Nephron progenitor cell (in vitro differentiated cells): ENCODE measurements at regions not wholly inside any gene's neighbourhood (a gene's known extent, or its start where the extent isn't known, plus 50 kb on each side); places are given as distances from the start of the nearest gene placed in this dataset.

Experiments
- DNase-seq: peaks from one replicate; pipeline ENCODE4 v3.0.0; 2021
- H3K27ac Mint-ChIP-seq: 2 replicates; pipeline ENCODE4 v1.8.0; 2021; ENCODE audit warnings: mild to moderate bottlenecking, moderate library complexity, mixed read lengths
- H3K27me3 Mint-ChIP-seq: 2 replicates; pipeline ENCODE4 v1.8.0; 2021; ENCODE audit warnings: mild to moderate bottlenecking, low read depth, mixed read lengths; ENCODE audit not compliant: poor library complexity
- H3K36me3 Mint-ChIP-seq: 2 replicates; pipeline ENCODE4 v1.8.0; 2021; ENCODE audit warnings: low read depth, mixed read lengths
- H3K4me1 Mint-ChIP-seq: 2 replicates; pipeline ENCODE4 v1.8.0; 2021; ENCODE audit warnings: mixed read lengths
- H3K4me3 Mint-ChIP-seq: 2 replicates; pipeline ENCODE4 v1.8.0; 2021; ENCODE audit warnings: mild to moderate bottlenecking, moderate library complexity, mixed read lengths
- H3K9me3 Mint-ChIP-seq: 2 replicates; pipeline ENCODE4 v1.8.0; 2021; ENCODE audit warnings: mild to moderate bottlenecking, moderate library complexity, mixed read lengths
- TF ChIP-seq, protein P1 (sequence below): fragments of 200-600 bp; sonication (generic); IDR thresholded peaks from 2 replicates; pipeline ENCODE4 v1.5.0; 2021; ENCODE audit warnings: antibody characterized with exemption

DNA sequence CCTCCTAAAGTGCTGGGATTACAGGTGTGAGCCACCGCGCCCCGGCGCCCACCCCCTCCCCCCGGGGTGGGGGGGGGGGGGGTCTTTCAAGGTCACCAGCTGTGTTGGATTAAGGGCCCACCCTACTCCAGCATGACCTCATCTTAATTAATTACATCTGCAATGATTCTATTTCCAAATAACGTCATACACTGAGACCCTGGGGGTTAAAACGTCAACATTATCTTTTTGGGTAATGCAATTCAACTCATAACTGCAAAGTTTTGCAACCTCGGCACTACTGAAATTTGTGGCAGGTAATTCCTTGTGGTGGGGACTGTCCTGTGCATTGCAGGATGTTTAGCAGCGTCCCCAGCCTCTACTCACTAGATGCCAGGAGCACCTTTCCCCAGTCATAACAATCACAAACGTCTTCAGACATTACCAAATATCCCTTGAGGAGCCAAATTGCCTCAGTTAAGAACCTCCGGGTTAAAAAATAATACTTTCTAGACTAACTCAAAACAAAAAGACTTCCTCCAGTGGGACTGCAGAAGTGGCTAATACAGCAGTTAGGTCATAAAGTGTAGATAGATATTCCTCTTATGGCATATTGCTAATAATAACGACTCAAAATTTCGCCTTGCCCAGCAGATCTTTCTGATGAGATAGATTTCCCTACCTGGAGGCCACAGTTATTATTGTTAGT is 233.0 kb upstream of the KAZN start:
- Mint-ChIP-seq H3K27ac (no peak overlapping the region), H3K4me3 (no peak overlapping the region), H3K36me3 (no peaks in the 10 kb centered on the region), H3K27me3 (peaks cover 5% of the 10 kb centered on the region), H3K4me1 (peaks cover 41% of the 10 kb centered on the region), H3K9me3 (peaks cover 17% of the 10 kb centered on the region)
- TF ChIP-seq, protein P1, sequence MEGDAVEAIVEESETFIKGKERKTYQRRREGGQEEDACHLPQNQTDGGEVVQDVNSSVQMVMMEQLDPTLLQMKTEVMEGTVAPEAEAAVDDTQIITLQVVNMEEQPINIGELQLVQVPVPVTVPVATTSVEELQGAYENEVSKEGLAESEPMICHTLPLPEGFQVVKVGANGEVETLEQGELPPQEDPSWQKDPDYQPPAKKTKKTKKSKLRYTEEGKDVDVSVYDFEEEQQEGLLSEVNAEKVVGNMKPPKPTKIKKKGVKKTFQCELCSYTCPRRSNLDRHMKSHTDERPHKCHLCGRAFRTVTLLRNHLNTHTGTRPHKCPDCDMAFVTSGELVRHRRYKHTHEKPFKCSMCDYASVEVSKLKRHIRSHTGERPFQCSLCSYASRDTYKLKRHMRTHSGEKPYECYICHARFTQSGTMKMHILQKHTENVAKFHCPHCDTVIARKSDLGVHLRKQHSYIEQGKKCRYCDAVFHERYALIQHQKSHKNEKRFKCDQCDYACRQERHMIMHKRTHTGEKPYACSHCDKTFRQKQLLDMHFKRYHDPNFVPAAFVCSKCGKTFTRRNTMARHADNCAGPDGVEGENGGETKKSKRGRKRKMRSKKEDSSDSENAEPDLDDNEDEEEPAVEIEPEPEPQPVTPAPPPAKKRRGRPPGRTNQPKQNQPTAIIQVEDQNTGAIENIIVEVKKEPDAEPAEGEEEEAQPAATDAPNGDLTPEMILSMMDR, result no peak
- no peak for DNase-seq

DNA sequence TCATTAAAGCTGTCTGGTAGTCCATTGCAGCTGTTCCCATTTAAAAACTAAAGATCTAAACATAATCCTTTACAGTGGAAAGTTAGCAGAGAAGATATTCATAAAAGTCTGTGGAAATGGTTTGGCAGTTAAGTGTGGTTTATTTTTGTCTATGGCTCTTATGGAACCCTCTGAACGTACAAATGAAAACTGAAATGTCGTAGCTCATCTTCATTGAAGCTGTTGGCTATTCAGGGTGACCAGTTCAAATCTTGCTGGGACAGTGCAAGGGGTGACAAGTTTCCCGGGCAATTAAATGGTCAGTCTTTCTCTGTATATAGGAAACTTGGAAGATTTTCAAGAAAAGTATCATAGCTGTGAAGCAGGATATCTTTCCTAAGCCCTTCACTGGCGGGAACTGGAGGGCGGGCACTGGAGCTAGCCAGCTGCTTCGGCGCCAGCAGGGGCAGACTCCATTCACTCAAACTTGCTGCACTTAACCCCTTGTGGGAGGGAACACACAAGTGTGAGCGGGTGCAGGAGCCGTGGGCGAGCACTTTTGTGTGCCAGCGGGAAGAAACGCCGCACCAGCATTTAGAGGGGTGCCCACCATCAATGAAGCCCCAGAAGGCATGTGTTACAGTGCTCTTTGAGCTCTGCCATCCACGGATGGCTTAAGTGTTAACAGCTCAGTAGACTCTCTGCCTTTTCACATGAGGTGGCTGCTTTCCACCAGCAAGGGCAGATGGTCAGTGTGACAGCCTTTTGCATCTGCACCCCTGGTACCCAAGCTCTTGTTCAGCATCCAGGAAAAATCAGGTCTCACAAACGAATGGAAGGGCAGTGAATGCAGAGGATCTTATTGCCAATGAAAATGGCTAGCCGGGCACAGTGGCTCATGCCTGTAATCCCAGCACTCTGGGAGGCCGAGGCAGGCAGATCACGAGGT is 232.1 kb upstream of the KAZN start:
- no peak overlapping the region for H3K27ac Mint-ChIP-seq
- no peak overlapping the region for H3K4me3 Mint-ChIP-seq
- H3K36me3 Mint-ChIP-seq, result no peaks in the 10 kb centered on the region
- peaks cover 41% of the 10 kb centered on the region for H3K4me1 Mint-ChIP-seq
- peak; percentile 21 for DNase-seq
- peaks cover 17% of the 10 kb centered on the region for H3K9me3 Mint-ChIP-seq
- peaks cover 6% of the 10 kb centered on the region for H3K27me3 Mint-ChIP-seq
- TF ChIP-seq, protein P1, result no peak

DNA sequence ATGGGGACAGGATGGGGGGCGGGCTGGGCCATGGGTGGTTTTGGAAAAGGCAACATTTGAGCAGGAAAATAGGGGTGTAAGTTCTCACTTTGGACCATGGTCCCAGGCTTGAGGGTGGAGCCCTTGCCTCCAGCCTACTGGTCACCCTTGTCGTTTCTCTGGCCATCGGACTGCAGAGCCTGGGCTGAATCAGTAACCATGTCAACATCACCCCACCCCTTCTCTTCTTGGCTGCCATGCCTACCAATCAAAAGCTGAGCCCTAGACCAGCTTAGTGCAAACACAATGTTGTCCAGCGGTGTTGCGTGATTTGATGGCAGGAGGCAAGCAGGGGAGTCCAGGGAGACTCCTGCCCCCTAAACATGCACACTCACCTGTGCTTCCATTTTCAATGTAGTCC is 231.0 kb upstream of the KAZN start:
- TF ChIP-seq, protein P1, result no peak
- Mint-ChIP-seq H3K27ac (no peak overlapping the region), H3K4me3 (no peak overlapping the region), H3K27me3 (peaks cover 6% of the 10 kb centered on the region), H3K4me1 (peaks cover 41% of the 10 kb centered on the region), H3K36me3 (no peaks in the 10 kb centered on the region), H3K9me3 (peaks cover 10% of the 10 kb centered on the region)
- DNase-seq, result no peak

DNA sequence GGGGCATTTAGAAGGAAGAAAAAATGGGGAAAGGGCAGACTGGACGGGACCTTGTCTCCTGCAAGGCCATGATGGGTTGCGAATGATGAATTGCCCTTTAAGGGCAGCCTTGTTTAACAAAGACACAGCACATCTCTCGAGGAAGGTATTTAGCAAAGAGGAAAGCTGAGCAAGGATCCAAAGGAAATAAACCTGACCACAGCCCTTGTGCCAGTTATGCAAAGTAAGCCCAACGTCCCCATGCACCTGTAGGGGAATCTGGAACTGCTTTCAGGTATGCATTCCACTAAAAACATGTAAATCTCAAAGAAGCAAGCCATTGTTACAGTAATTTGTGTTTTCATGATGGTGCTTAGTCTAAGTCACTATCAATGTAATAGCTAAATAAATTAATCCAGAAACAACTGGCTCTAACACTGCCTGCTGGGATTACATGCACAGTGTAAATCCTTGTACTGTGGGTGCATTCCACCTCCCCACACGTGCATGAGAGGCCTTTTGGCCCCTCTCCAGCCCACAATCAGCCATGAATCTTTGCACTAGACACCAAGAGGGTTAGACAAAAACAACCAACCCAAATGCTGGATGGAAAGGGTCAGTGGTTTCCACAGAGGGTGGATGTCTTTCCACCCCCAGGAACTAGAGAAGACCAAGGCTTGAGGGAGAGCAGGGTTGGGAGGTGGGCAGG is 228.8 kb upstream of the KAZN start:
- peaks cover 3% of the 10 kb centered on the region for H3K9me3 Mint-ChIP-seq
- TF ChIP-seq, protein P1, result no peak
- no peak for DNase-seq
- H3K27me3 Mint-ChIP-seq, result peaks cover 10% of the 10 kb centered on the region
- peaks cover 41% of the 10 kb centered on the region for H3K4me1 Mint-ChIP-seq
- H3K4me3 Mint-ChIP-seq, result no peak overlapping the region
- H3K36me3 Mint-ChIP-seq, result no peaks in the 10 kb centered on the region
- peak overlapping the region; percentile 68 for H3K27ac Mint-ChIP-seq

DNA sequence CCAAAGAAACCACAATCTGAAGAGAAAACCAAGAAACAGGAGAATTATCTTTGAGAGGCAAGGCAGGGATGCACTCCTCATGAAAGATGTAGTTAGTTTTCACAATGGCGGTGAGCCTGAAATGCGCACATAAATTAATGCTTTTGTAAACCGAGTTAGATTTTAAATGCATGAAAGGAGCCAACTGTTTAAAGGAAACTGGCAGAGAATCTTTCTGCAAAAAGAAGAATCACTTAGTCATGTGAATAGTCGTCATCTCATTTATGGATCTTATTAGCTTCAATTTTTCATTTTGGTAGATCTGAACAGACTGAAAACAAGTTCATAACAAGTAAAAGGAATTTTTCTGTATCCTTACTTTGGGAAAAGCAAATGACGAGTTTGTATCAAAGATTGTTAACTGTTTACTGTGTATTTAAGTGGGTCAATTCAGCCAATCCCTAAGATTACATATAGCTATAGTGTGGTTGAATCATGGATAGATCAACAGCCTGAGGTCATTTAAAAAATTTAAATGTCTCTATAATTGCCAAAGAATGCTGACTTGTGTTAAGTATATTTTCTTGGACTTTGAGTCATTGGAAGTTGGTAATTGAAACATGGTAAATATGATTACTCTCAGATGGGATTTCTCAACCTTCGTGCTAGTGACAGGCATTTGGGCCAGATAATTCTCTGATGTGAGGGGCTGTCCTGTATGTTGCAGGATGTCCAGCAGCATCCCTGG is 226.6 kb upstream of the KAZN start:
- TF ChIP-seq, protein P1, result no peak
- Mint-ChIP-seq H3K27me3 (peaks cover 10% of the 10 kb centered on the region), H3K9me3 (no peaks in the 10 kb centered on the region), H3K27ac (no peak overlapping the region), H3K4me3 (no peak overlapping the region), H3K4me1 (peaks cover 29% of the 10 kb centered on the region), H3K36me3 (no peaks in the 10 kb centered on the region)
- DNase-seq, result no peak
